Gastrocnemius medialis (tissue), 4 donors: ENCODE measurements at regions not wholly inside any gene's neighbourhood (a gene's known extent, or its start where the extent isn't known, plus 50 kb on each side); places are given as distances from the start of the nearest gene placed in this dataset.
"Not testable (repeated sequence)": the region's sequence is repeated elsewhere in the genome, so short reads cannot be mapped to it uniquely, and the experiment has no call there.

Experiments used
- ATAC-seq, 2 donors: fragments of 150-250 bp; one replicate each; pipeline ENCODE4 v1.9.1; 2016
- DNase-seq, 2 donors: peaks; one replicate each; pipeline ENCODE4 v3.0.0-alpha.2; 2019
- H3K27ac ChIP-seq, 4 donors: fragments of 200-600 bp; sonication (generic); 1 replicate in 1 of 4; 2 replicates in 3 of 4; pipeline ENCODE4 v1.5.1; 2016 to 2018; ENCODE audit warnings: mild to moderate bottlenecking in 2 of 4, moderate library complexity in 1 of 4
- H3K27me3 ChIP-seq, 3 donors: fragments of 200-600 bp; sonication (generic) in 2 of 3; 1 replicate in 1 of 3; 2 replicates in 2 of 3; pipeline versions ENCODE4 v1.5.1 to v1.6.0; 2016 to 2019; ENCODE audit warnings: mild to moderate bottlenecking in 1 of 3, moderate library complexity in 1 of 3
- H3K36me3 ChIP-seq, 2 donors: fragments of 200-600 bp; sonication (generic) in 1 of 2; one replicate each; pipeline ENCODE4 v1.5.1; 2017 to 2018
- H3K4me1 ChIP-seq, 2 donors: fragments of 200-600 bp; sonication (generic) in 1 of 2; one replicate each; pipeline ENCODE4 v1.5.1; 2016 to 2017; ENCODE audit warnings: mild to moderate bottlenecking in 2 of 2
- H3K4me3 ChIP-seq, 4 donors: fragments of 200-600 bp; sonication (generic) in 3 of 4; 1 replicate in 1 of 4; 2 replicates in 3 of 4; pipeline ENCODE4 v1.5.1; 2016 to 2019; ENCODE audit warnings: mild to moderate bottlenecking in 2 of 4
- H3K9me3 ChIP-seq, 3 donors: fragments of 200-600 bp; sonication (generic) in 2 of 3; 1 replicate in 1 of 3; 2 replicates in 2 of 3; pipeline ENCODE4 v1.5.1; 2016 to 2019
- POLR2A ChIP-seq, 2 donors: fragments of 450-650 bp; IDR thresholded peaks; one replicate each; pipeline ENCODE4 v1.6.1; 2017; ENCODE audit warnings: antibody characterized with exemption in 2 of 2, mild to moderate bottlenecking in 2 of 2, moderate library complexity in 2 of 2
- in situ Hi-C, 4 donors: fragments of 200-750 bp; cut with MboI; loops; one replicate each; pipeline versions ENCODE4 v1.15.0 to v1.8.0; 2017; ENCODE audit warnings: low sequenced_read_pairs in 4 of 4
- intact Hi-C: fragments of 100-400 bp; cut with DNase I; formaldehyde crosslinking; loops from one replicate; pipeline ENCODE4 v1.15.1; 2023; ENCODE audit warnings: low total_unique reads
- TF ChIP-seq, protein P1 (sequence below), 5 experiments: fragments of 450-650 bp in 3 of 5; fragments of 200-600 bp in 2 of 5; sonication (generic) in 2 of 5; IDR thresholded peaks in 4 of 5; conservative IDR thresholded peaks in 1 of 5; 1 replicate in 4 of 5; 2 replicates in 1 of 5; pipeline ENCODE4 v1.5.1; 2016 to 2019; ENCODE audit warnings: antibody characterized with exemption in 5 of 5, mild to moderate bottlenecking in 3 of 5, moderate library complexity in 3 of 5

DNA sequence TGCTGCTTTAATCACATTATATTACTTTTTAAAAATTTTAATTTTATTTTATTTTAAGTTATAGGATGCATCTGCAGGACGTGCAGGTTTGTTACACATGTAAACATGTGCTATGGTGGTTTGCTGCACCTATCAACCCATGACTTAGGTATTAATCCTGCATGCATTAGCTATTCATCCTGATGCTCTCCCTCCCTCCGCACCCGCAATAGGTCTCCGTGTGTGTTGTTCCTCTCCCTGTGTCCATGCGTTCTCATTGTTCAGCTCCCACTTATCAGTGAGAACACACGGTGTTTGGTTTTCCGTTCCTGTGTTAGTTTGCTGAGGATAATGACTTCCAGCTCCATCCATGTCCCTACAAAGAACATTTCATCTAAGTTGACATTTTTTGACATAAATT, 283.2 kb downstream of the CYRIA start:
- TF ChIP-seq, protein P1, sequence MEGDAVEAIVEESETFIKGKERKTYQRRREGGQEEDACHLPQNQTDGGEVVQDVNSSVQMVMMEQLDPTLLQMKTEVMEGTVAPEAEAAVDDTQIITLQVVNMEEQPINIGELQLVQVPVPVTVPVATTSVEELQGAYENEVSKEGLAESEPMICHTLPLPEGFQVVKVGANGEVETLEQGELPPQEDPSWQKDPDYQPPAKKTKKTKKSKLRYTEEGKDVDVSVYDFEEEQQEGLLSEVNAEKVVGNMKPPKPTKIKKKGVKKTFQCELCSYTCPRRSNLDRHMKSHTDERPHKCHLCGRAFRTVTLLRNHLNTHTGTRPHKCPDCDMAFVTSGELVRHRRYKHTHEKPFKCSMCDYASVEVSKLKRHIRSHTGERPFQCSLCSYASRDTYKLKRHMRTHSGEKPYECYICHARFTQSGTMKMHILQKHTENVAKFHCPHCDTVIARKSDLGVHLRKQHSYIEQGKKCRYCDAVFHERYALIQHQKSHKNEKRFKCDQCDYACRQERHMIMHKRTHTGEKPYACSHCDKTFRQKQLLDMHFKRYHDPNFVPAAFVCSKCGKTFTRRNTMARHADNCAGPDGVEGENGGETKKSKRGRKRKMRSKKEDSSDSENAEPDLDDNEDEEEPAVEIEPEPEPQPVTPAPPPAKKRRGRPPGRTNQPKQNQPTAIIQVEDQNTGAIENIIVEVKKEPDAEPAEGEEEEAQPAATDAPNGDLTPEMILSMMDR (IDR thresholded peaks at IDR 0.05 in 4 of 5, conservative IDR thresholded peaks at IDR 0.05 in 1 of 5): no peak
- TF ChIP-seq POLR2A (IDR thresholded peaks at IDR 0.05): no peak
- no peaks in the 10 kb centered on the region for H3K4me1 ChIP-seq
- no peaks in the 10 kb centered on the region for H3K9me3 ChIP-seq
- H3K27ac ChIP-seq: no peak overlapping the region
- in situ Hi-C loops: no loop called here
- no peak for DNase-seq
- no peaks in the 10 kb centered on the region for H3K27me3 ChIP-seq
- no peak for ATAC-seq
- intact Hi-C loops: no loop called here
- no peaks in the 10 kb centered on the region for H3K36me3 ChIP-seq
- H3K4me3 ChIP-seq: no peak overlapping the region

DNA sequence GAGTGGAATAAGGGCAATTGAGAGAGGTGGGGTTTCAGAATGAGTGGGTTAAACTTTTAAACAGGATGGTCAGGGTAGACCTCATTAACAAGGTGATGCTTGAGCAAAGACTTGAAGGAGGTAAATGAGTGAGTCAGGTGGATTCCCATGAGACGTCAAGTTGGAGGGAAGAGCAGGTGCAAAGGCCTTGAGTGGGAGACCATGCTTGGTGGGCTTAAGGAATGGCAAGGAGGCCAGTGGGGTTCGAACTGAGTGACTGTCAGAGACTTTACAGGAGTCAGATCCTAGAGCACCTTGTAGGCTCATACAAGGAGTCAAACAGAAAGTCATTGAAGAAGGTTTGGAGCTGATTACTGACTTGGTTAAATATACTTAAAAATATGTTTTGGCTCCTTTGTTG, 284.1 kb downstream of the CYRIA start:
- Histone ChIP-seq H3K27me3 (no peaks in the 10 kb centered on the region), H3K27ac (no peak overlapping the region), H3K4me1 (no peaks in the 10 kb centered on the region), H3K4me3 (no peak overlapping the region), H3K9me3 (no peaks in the 10 kb centered on the region), H3K36me3 (no peaks in the 10 kb centered on the region)
- TF ChIP-seq, protein P1 (IDR thresholded peaks at IDR 0.05 in 4 of 5, conservative IDR thresholded peaks at IDR 0.05 in 1 of 5): no peak
- no peak for TF ChIP-seq POLR2A (IDR thresholded peaks at IDR 0.05)
- no peak for ATAC-seq
- intact Hi-C loops (no loop called here), in situ Hi-C loops (no loop called here)
- DNase-seq: no peak

DNA sequence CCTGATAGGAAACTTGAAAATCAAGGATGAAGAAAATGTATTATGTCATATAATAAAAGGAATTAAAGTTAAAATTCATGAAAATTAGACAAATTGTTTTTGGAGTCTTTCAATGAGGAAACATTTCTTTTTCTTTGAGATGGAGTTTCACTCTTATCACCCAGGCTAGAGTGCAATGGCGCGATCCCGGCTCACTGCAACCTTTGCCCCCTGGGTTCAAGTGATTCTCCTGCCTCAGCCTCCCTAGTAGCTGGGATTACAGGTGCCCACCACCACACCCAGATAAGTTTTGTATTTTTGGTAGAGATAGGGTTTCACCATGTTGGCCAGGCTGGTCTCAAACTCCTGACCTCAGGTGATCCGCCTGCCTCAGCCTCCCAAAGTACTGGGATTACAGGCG, 285.7 kb downstream of the CYRIA start:
- intact Hi-C loops, H3K27me3 ChIP-seq, H3K9me3 ChIP-seq, H3K4me3 ChIP-seq, DNase-seq, H3K27ac ChIP-seq, H3K4me1 ChIP-seq, ATAC-seq, H3K36me3 ChIP-seq, in situ Hi-C loops: not testable (repeated sequence)

DNA sequence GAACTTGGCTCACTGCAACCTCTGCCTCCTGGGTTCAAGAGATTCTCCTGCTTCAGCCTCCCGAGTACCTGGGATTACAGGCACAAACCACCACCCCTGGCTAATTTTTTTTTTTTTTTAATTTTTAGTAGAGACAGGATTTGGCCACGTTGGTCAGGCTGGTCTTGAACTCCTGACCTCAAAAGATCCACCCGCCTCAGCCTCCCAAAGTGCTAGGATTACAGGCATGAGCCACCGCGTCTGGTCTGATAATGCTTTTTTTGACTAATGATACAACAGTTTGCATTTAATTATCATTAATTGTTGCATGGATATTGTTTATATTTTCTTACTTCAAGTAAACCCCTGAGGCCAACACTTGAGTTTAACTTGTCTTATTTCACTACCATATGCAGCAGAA, 286.6 kb downstream of the CYRIA start:
- H3K4me1 ChIP-seq, H3K4me3 ChIP-seq, ATAC-seq, H3K27ac ChIP-seq, in situ Hi-C loops, H3K27me3 ChIP-seq, DNase-seq, H3K9me3 ChIP-seq, H3K36me3 ChIP-seq, intact Hi-C loops: not testable (repeated sequence)

DNA sequence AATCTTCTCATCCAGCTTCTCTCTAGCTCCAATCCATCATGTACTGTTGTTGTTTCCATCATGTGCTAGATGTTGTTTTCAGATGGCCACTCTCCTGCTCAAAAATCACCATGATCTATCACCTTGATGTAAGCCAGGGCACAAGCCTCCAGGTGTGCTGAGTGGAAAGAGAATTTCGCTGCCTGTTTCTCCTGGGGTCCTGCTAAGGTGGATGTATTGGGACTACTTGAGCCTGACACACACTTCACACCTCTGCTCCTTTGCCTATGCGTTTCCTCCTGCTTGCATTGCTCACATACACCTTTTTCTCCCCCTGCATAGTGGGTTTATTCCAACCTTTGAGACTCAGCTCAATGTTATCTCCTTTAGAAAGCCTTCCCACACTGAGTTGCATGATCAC, 287.6 kb downstream of the CYRIA start:
- no peaks in the 10 kb centered on the region for H3K27me3 ChIP-seq
- H3K4me3 ChIP-seq: no peak overlapping the region
- ATAC-seq (no peak), DNase-seq (no peak)
- no peaks in the 10 kb centered on the region for H3K36me3 ChIP-seq
- H3K4me1 ChIP-seq: no peaks in the 10 kb centered on the region
- intact Hi-C loops (no loop called here), in situ Hi-C loops (no loop called here)
- H3K9me3 ChIP-seq: no peaks in the 10 kb centered on the region
- TF ChIP-seq POLR2A (IDR thresholded peaks at IDR 0.05): no peak
- TF ChIP-seq, protein P1 (IDR thresholded peaks at IDR 0.05 in 4 of 5, conservative IDR thresholded peaks at IDR 0.05 in 1 of 5): no peak
- H3K27ac ChIP-seq: no peak overlapping the region

DNA sequence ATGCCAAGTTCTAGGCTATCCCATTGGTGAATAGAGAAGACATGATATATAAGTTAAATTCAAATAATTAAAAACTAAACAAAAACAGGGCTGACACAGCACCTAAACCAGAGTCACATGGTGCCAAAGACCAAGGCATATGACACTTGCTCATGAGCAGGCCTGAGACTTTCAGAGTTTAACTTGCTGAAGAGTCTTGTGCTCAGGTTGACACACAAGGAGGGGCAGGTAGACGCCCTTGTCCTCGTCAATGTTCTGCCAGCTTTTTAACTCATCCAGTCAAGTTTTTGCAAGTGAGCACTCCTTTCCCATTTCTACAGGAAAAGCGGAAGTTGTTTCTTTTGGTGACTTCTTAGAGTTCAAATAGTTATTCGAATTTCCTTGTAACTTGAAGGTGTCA, 289.7 kb downstream of the CYRIA start:
- no peaks in the 10 kb centered on the region for H3K27me3 ChIP-seq
- no peaks in the 10 kb centered on the region for H3K36me3 ChIP-seq
- in situ Hi-C loops (no loop called here), intact Hi-C loops (no loop called here)
- DNase-seq: no peak
- TF ChIP-seq, protein P1 (IDR thresholded peaks at IDR 0.05 in 4 of 5, conservative IDR thresholded peaks at IDR 0.05 in 1 of 5): no peak
- no peak for TF ChIP-seq POLR2A (IDR thresholded peaks at IDR 0.05)
- ATAC-seq: no peak
- no peaks in the 10 kb centered on the region for H3K9me3 ChIP-seq
- H3K27ac ChIP-seq: no peak overlapping the region
- no peaks in the 10 kb centered on the region for H3K4me1 ChIP-seq
- no peak overlapping the region for H3K4me3 ChIP-seq
